OCI-LY3 (cell line): ENCODE measurements at regions not wholly inside any gene's neighbourhood (a gene's known extent, or its start where the extent isn't known, plus 50 kb on each side); places are given as distances from the start of the nearest gene placed in this dataset.

Experiments used
- EZH2phosphoT487 ChIP-seq: fragments of 200-600 bp; shearing (Covaris generic); IDR thresholded peaks from 2 replicates; pipeline ENCODE4 v1.6.1; 2018; ENCODE audit warnings: antibody characterized with exemption, mixed run types, low read depth
- TF ChIP-seq, protein P1 (sequence below): fragments of 200-600, 300-600 bp; sonication (generic); IDR thresholded peaks from 2 replicates; pipeline ENCODE4 v1.5.1; 2014; ENCODE audit warnings: antibody characterized with exemption, low read length, low read depth

DNA sequence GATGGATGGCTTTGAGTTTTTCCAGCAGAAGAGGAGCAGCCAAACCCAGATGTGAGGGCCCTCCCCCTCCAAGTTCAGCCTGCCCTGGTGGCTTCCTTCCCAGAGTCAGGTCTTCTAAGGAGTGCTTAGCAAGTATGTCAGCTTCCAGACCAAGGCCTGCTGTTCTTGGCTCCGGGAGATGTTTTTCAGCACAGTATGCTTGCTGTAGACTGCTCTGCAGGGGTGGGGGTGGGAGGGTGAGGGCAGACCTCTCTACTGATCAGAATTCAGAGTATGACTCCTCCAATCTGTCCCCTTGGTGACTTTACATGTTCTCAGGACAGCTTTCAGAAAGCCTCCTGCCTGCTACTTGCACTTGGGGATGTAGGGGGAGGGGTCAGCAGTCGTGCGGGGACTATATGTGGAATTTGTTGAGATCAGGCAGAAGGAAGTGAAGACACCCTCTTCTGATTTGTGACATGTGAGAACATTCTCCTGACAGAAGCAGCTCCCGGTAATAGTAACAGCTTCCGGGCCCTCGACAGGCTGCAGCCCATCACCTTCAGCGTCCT lies 516.4 kb upstream of the ZMIZ1 start:
- TF ChIP-seq, protein P1, sequence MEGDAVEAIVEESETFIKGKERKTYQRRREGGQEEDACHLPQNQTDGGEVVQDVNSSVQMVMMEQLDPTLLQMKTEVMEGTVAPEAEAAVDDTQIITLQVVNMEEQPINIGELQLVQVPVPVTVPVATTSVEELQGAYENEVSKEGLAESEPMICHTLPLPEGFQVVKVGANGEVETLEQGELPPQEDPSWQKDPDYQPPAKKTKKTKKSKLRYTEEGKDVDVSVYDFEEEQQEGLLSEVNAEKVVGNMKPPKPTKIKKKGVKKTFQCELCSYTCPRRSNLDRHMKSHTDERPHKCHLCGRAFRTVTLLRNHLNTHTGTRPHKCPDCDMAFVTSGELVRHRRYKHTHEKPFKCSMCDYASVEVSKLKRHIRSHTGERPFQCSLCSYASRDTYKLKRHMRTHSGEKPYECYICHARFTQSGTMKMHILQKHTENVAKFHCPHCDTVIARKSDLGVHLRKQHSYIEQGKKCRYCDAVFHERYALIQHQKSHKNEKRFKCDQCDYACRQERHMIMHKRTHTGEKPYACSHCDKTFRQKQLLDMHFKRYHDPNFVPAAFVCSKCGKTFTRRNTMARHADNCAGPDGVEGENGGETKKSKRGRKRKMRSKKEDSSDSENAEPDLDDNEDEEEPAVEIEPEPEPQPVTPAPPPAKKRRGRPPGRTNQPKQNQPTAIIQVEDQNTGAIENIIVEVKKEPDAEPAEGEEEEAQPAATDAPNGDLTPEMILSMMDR, result no peak
- no peak for TF ChIP-seq EZH2phosphoT487
